HG03196 (cell line): ENCODE measurements at regions not wholly inside any gene's neighbourhood (a gene's known extent, or its start where the extent isn't known, plus 50 kb on each side); places are given as distances from the start of the nearest gene placed in this dataset.
"Not testable (repeated sequence)": the region's sequence is repeated elsewhere in the genome, so short reads cannot be mapped to it uniquely, and the experiment has no call there.

ENCODE experiments used
- ATAC-seq: cut with Tn5 transposase; IDR thresholded peaks from one replicate; pipeline ENCODE4 v1.9.1; 2021; ENCODE audit not compliant: unreplicated experiment

- not testable (repeated sequence) for ATAC-seq
Measured at GRCh38 chr9:104195142-104195541, 101.0 kb downstream of the SMC2 start.

- ATAC-seq: no peak
Measured at GRCh38 chr9:104200456-104200994, 106.4 kb downstream of the SMC2 start.

- no peak for ATAC-seq
Measured at GRCh38 chr9:104206766-104207165, 112.7 kb downstream of the SMC2 start.

- no peak for ATAC-seq
Measured at GRCh38 chr9:104209387-104209786, 115.3 kb downstream of the SMC2 start.

GRCh38 chr9:104227108-104227507, 133.0 kb downstream of the SMC2 start:
- no peak for ATAC-seq

- no peak for ATAC-seq
Measured at GRCh38 chr9:104232781-104233341, 138.8 kb downstream of the SMC2 start.

- ATAC-seq: no peak
Measured at GRCh38 chr9:104233366-104233765, 139.3 kb downstream of the SMC2 start.

- not testable (repeated sequence) for ATAC-seq
Measured at GRCh38 chr9:104234632-104235337, 140.7 kb downstream of the SMC2 start.

GRCh38 chr9:104235347-104236120, 141.4 kb downstream of the SMC2 start:
- not testable (repeated sequence) for ATAC-seq

- ATAC-seq: no peak
Measured at GRCh38 chr9:104238668-104239067, 144.6 kb downstream of the SMC2 start.

GRCh38 chr9:104240890-104241289, 146.8 kb downstream of the SMC2 start:
- ATAC-seq: no peak

- no peak for ATAC-seq
Measured at GRCh38 chr9:104245925-104246324, 151.8 kb downstream of the SMC2 start.

- ATAC-seq: no peak
Measured at GRCh38 chr9:104247899-104248460, 153.9 kb downstream of the SMC2 start.

- ATAC-seq: no peak
Measured at GRCh38 chr9:104256031-104256695, 162.1 kb downstream of the SMC2 start.

GRCh38 chr9:104256696-104257062, 162.6 kb downstream of the SMC2 start:
- no peak for ATAC-seq

- no peak for ATAC-seq
Measured at GRCh38 chr9:104258296-104259011, 164.3 kb downstream of the SMC2 start.

GRCh38 chr9:104260004-104260403, 165.9 kb downstream of the SMC2 start:
- ATAC-seq: no peak

GRCh38 chr9:104263942-104264341, 169.8 kb downstream of the SMC2 start:
- no peak for ATAC-seq

- no peak for ATAC-seq
Measured at GRCh38 chr9:104264431-104264830, 170.3 kb downstream of the SMC2 start.

- ATAC-seq: no peak
Measured at GRCh38 chr9:104269374-104269773, 175.3 kb downstream of the SMC2 start.
